GM21381 (cell line): ENCODE measurements at regions not wholly inside any gene's neighbourhood (a gene's known extent, or its start where the extent isn't known, plus 50 kb on each side); places are given as distances from the start of the nearest gene placed in this dataset.
A peak's percentile ranks its signal among the peaks of the same experiment; 100 is the strongest.
"Not testable (repeated sequence)": the region's sequence is repeated elsewhere in the genome, so short reads cannot be mapped to it uniquely, and the experiment has no call there.

Source experiments
- ATAC-seq: cut with Tn5 transposase; IDR thresholded peaks from one replicate; pipeline ENCODE4 v1.9.1; 2021; ENCODE audit warnings: mild to moderate bottlenecking, moderate library complexity; ENCODE audit not compliant: unreplicated experiment

DNA sequence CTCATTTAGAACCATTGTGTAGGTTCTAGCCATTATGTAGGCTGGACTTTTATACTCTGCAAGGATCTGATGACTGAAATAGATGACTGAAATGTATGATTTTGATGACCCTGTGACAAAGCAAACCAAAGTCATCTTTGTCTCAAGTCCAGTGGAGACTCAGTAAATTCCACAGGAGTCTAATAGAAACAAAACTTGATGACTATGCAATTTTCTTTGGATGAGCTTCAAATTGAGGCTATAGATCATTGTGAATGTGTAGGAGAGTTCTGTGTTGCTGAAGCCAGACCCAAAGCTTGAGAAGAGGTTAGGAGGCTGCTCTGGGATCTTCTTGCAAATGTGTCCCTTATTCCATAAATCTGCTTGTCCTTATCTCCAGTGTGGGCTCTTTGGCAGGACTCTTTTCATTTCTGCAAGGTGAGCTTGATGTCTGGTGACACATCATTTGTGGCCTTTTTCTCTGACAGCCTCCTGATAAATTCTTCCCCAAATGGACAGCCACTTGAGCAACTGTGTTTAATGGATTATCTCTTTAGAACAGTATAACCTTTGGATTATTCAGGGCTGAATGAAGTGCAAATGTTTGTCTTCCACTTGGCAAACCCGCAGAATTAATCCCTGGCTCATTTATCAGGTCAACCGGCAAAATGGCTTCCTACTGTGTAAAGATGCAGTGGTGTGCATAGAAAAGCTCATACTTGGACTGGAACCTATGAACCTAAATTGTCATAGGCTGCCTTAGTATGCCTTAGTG lies 235.1 kb upstream of the ANKH start:
- ATAC-seq, result no peak

GRCh38 chr5:15105799-15106393 lies 234.3 kb upstream of the ANKH start:
- ATAC-seq, result peak; percentile 87

GRCh38 chr5:15103864-15104263 lies 232.3 kb upstream of the ANKH start:
- no peak for ATAC-seq

- ATAC-seq, result no peak
Observed at GRCh38 chr5:15103130-15103529, 231.6 kb upstream of the ANKH start.

- no peak for ATAC-seq
Observed at GRCh38 chr5:15097552-15097951, 226.0 kb upstream of the ANKH start.

DNA sequence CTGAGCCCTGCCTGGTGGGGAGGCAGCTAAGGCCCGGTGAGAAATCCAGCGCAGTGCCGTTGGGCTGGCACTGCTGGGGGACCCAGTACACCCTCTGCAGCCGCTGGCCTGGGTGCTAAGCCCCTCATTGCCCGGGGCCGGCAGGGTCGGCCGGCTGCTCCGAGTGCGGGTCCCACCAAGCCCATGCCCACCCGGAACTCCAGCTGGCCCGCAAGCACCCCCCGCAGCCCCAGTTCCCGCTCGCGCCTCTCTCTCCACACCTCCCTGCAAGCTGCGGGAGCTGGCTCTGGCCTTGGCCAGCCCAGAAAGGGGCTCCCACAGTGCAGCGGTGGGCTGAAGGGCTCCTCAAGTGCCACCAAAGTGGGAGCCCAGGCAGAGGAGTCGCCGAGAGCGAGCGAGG lies 225.1 kb upstream of the ANKH start:
- ATAC-seq, result not testable (repeated sequence)

GRCh38 chr5:15092801-15093200 lies 221.2 kb upstream of the ANKH start:
- no peak for ATAC-seq

- ATAC-seq, result no peak
Observed at GRCh38 chr5:15085671-15086070, 214.1 kb upstream of the ANKH start.

DNA sequence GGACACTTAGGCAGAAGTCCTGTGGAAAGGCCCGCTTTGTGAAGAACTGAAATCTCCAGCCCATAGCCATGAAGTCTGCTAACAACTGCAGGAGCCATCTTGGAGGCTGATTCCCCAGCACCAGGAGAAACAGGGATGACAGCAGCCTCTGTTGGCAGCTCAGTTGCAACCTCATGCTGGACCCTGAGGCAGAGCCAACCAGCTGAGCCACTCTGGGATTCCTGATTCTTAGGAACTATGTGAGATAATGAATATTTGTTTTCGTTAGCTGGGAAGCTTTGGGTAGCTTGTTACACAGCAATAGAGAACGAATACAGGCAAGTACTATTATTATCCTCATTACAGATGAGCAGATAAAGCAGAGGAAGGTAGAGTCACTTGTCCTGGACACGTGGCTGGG lies 210.5 kb upstream of the ANKH start:
- ATAC-seq, result no peak

- ATAC-seq, result no peak
Observed at GRCh38 chr5:15080219-15080618, 208.6 kb upstream of the ANKH start.

DNA sequence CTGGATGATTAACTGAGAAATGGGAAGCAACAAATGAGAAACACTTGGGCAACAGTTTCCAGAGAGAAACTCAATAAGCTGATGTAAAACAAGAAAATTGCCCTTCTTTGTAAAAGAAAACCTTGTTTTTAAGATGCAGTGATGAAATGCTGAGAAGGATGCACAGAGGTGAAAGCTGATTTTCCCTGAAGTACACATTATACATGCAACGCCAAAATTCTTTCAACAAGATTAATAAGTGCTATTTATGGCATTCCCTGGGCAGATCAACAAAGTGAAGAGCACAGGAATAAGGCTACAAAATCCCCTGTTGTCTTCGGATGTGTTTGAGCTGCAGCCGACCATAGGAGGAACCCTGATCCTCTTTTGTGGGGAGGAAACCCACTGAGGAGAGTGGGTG lies 208.0 kb upstream of the ANKH start:
- no peak for ATAC-seq

DNA sequence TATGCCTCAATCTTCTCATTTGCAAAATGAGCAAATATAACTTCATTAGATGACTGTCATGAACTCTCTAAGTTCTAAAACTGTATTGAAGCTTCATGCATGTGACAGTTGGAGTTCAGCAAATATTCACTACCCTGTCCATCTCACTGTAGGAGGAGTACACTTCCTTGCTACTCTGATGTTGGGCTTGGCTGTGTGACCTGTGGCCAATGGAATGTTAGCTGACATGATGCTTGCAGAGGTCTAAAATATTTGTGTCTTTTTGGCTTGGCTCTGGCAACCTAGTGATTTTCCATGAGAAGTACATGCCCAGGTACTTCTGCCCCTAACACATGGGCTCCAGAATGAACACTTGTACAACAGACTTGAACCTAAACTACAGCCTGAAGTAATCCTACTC lies 203.1 kb upstream of the ANKH start:
- ATAC-seq, result no peak

GRCh38 chr5:15073453-15073852 lies 201.9 kb upstream of the ANKH start:
- no peak for ATAC-seq

GRCh38 chr5:15070907-15071306 lies 199.3 kb upstream of the ANKH start:
- no peak for ATAC-seq

GRCh38 chr5:15069407-15069905 lies 197.9 kb upstream of the ANKH start:
- ATAC-seq, result no peak

GRCh38 chr5:15065091-15065490 lies 193.5 kb upstream of the ANKH start:
- no peak for ATAC-seq

DNA sequence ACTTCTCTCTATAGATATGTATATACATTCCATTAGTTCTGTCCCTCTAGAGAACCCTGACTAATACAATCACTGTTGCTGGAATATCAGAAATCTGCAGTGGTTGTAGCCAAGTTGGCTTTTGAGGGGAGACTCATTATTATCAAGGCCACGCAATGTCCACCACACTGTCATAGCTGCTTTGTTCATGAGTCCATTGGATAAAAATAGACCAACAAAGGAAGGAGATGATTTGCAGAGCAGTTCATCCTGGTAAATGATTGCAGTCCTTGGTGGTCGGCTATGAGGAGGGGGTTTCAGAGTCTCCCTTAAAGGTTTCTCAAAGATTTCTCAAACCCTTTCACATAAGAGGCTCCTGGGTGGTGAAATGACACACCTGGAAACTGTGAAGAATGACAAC lies 192.8 kb upstream of the ANKH start:
- no peak for ATAC-seq

DNA sequence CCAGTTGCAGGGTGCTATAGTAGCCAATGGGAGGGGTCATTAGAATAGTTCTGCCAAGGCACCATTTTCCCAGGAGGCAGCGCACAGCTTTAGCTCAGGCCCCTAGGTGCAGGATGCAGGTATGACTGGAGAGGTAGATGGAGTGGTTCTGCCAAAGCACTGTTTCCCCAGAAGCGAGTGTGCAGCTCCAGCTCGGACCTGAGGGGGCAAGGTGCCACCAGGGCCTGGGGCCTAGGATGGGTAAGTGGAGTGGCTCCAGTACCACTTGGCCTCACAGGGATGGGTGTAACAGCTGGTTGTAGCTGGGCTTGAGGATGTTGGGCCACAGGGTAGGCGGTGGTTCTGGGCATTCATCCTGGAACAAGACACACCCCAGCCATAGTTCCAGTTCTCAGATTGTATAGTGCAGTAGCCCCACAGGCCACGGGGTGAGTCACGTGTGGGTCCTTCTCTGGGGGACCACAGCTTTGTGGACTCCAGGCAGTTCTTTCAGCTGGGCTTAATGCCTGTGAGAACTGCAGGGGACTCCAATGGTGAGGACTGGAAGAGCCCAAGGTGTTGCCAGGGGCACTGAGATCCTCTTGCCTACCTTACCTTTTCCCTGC lies 185.5 kb upstream of the ANKH start:
- no peak for ATAC-seq

DNA sequence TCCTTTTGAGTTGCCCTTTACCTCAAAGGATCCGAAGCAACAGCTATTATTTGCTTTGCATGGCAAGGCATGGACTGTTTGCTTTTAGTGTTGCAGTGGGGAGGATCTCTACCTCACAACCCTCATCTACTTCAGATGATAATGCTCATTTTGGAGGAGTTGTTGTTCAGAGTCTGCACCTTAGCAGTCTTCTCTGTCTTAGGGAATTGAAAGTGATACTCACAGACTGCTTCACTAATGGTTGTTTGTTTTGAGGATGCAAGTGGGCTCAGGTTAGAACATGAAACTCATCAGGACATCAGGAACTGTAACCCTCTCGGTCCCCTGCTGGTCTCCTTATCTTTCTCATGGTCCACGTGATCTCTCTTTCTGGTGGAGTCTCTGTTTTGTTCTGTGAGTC lies 172.9 kb upstream of the ANKH start:
- ATAC-seq, result no peak

DNA sequence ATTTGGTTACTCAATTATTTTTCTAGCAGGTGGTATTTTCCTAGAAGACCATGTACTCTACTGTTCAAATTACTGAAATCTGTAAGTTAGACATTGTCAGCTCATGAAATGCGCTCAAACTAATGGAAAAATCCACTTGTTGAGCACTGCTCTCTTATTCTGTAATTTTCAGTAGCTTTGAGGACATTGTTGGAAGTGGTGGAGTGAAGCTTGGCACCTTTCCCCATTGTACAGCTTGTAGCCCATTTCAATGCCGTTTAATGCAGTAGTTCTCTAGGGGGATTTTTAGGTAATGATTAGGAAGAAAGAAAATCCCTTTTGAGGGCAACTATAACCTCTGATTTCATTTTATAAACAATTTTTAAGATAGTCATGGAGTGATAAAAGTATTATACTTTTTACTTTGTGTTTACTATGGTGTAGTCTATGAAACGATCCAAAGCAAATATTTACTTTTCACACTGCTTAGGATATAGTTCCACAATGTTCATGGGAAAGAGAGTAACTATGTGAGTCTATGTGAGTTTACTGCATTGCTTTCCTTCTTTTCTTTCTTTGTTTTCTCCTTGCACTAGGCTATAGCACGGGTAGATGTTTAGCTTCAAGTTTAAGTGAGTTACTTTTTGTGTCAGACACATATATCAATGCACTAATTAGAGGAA lies 165.8 kb upstream of the ANKH start:
- no peak for ATAC-seq

- no peak for ATAC-seq
Observed at GRCh38 chr5:15034379-15034778, 162.8 kb upstream of the ANKH start.

DNA sequence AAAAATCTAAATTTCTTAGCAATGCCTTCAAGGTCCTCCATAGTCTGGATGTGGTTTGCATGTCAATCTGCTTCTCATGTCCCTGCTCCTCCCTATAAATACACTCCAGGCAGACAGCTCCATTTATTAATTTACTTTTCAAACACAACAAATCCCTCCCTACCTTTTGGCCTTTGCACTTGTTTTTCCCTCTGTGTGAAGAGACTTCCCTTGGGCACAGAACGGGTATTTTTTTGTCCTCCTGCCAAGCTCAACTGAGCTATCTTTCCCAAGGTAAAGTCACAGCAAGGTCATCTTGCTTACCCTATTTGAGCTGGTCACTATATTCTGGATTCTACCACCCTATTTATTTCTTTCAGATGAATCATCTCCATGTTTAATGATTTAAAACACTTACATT lies 159.6 kb upstream of the ANKH start:
- ATAC-seq, result no peak
